DND-41 (cell line): ENCODE measurements at regions not wholly inside any gene's neighbourhood (a gene's known extent, or its start where the extent isn't known, plus 50 kb on each side); places are given as distances from the start of the nearest gene placed in this dataset.

Source experiments
- CTCF ChIP-seq: IDR thresholded peaks from 2 replicates; pipeline ENCODE4 v1.5.1; 2012; ENCODE audit warnings: borderline replicate concordance, low read length, moderate library complexity, mild to moderate bottlenecking; ENCODE audit not compliant: poor library complexity, severe bottlenecking; ENCODE audit errors: extremely low read depth
- EZH2 ChIP-seq: IDR thresholded peaks from 3 replicates; pipeline ENCODE4 v1.6.1; 2012; ENCODE audit warnings: borderline replicate concordance, low read depth, mild to moderate bottlenecking, moderate library complexity, low read length, inconsistent platforms; ENCODE audit not compliant: severe bottlenecking

GRCh38 chr4:177147668-177148067 lies 162.0 kb upstream of the NEIL3 start:
- TF ChIP-seq CTCF = no peak
- TF ChIP-seq EZH2 = no peak
